ENCODE measurements at regions not wholly inside any gene's neighbourhood (a gene's known extent, or its start where the extent isn't known, plus 50 kb on each side); places are given as distances from the start of the nearest gene placed in this dataset.

DNA sequence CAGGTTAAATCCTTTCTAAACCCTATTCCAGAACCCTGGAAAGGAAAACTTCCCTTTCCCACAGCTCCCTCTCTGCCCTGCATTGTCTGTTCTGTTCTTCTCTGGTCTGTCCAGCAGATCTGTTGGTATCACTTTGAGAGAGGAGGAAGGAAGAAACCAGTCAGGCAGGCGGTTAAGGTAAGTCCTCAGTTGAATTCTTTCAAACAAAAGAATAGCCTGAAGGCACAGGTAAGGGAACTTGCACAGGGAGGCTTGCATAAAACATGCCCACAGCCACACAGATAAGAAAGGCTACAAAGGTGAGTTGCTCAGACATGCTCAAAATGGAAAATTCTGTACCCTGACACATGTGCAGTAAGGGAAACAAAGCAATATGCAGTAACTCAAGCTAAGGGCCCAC, 595.7 kb upstream of the CDH5 start:
- TF ChIP-seq TAF1 (IDR thresholded peaks at IDR 0.05; ENCODE audit: low read depth, low read length), result no peak
- no peak for TF ChIP-seq POLR2AphosphoS5 (IDR thresholded peaks at IDR 0.05; ENCODE audit: low read depth, low read length)
- TF ChIP-seq POLR2A (IDR thresholded peaks at IDR 0.05; ENCODE audit: low read depth, low read length), result no peak
- no peak for TF ChIP-seq SPI1 (IDR thresholded peaks at IDR 0.05; ENCODE audit: low read depth, low read length)
